LNCaP clone FGC (cell line): ENCODE measurements at regions not wholly inside any gene's neighbourhood (a gene's known extent, or its start where the extent isn't known, plus 50 kb on each side); places are given as distances from the start of the nearest gene placed in this dataset.

ENCODE experiments used
- DNase-seq: peaks from one replicate; pipeline ENCODE4 v3.0.0-alpha.2; 2011; ENCODE audit warnings: low read depth
- H3K4me3 ChIP-seq: 2 replicates; pipeline ENCODE4 v1.5.1; 2011; ENCODE audit warnings: mild to moderate bottlenecking, low read depth, low read length, control low read depth
- CTCF ChIP-seq: IDR thresholded peaks from 2 replicates; pipeline ENCODE4 v1.5.1; 2012; ENCODE audit warnings: mild to moderate bottlenecking; ENCODE audit not compliant: control insufficient read depth, insufficient read depth; ENCODE audit errors: extremely low read depth

GRCh38 chr13:55566334-55566733 lies 1574.4 kb upstream of the PRR20A start:
- no peak for DNase-seq
- H3K4me3 ChIP-seq = no peak overlapping the region
- no peak for TF ChIP-seq CTCF

- DNase-seq = no peak
- TF ChIP-seq CTCF = no peak
- no peak overlapping the region for H3K4me3 ChIP-seq
Measured at GRCh38 chr13:55566779-55567178, 1573.9 kb upstream of the PRR20A start.

GRCh38 chr13:55567721-55568625 lies 1572.7 kb upstream of the PRR20A start:
- no peak for TF ChIP-seq CTCF
- H3K4me3 ChIP-seq = no peak overlapping the region
- DNase-seq = no peak

- DNase-seq = no peak
- TF ChIP-seq CTCF = no peak
- no peak overlapping the region for H3K4me3 ChIP-seq
Measured at GRCh38 chr13:55569082-55569481, 1571.6 kb upstream of the PRR20A start.

- TF ChIP-seq CTCF = no peak
- no peak overlapping the region for H3K4me3 ChIP-seq
- DNase-seq = no peak
Measured at GRCh38 chr13:55569514-55569913, 1571.2 kb upstream of the PRR20A start.

GRCh38 chr13:55570371-55570770 lies 1570.3 kb upstream of the PRR20A start:
- DNase-seq = no peak

More at GRCh38 chr13:55570371-55570770, 1570.3 kb upstream of the PRR20A start:
- no peak overlapping the region for H3K4me3 ChIP-seq
- no peak for TF ChIP-seq CTCF
